ENCODE measurements at regions not wholly inside any gene's neighbourhood (a gene's known extent, or its start where the extent isn't known, plus 50 kb on each side); places are given as distances from the start of the nearest gene placed in this dataset.

DNA sequence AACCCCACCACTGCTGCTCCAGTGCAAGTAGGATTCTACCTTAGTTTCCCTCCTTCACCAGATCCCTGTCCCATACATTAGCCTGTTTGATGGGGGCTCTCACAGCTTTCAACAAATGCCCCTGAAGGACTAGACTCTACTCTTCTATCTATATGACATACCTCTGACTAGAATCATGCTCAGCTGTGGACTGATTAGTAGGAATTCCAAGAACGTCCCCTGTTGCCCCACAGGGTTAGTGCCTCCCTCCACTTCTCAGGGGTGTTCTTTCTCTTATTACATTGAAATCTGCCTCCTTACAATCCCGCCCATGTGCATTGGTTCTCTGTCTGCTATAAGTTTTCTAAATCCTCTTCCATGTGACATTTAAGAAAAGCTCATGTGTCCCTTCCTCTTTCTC lies 375.9 kb upstream of the DUSP10 start:
- H3K9me2 ChIP-seq (replicated peaks; ENCODE audit: control insufficient read depth, low read length) = no peaks in the 10 kb centered on the region
- no peak overlapping the region for H3K4me2 ChIP-seq (ENCODE audit: low read length)
- H3F3A ChIP-seq (ENCODE audit: control insufficient read depth, insufficient read depth) = no peaks in the 10 kb centered on the region
- no peaks in the 10 kb centered on the region for H3K27me3 ChIP-seq (ENCODE audit: control insufficient read depth, low read length)
- no peaks in the 10 kb centered on the region for H3K4me1 ChIP-seq (ENCODE audit: control insufficient read depth, low read length)
- no peaks in the 10 kb centered on the region for H3K9me3 ChIP-seq (ENCODE audit: control insufficient read depth, insufficient read depth, low read length)
- TF ChIP-seq, protein P1, sequence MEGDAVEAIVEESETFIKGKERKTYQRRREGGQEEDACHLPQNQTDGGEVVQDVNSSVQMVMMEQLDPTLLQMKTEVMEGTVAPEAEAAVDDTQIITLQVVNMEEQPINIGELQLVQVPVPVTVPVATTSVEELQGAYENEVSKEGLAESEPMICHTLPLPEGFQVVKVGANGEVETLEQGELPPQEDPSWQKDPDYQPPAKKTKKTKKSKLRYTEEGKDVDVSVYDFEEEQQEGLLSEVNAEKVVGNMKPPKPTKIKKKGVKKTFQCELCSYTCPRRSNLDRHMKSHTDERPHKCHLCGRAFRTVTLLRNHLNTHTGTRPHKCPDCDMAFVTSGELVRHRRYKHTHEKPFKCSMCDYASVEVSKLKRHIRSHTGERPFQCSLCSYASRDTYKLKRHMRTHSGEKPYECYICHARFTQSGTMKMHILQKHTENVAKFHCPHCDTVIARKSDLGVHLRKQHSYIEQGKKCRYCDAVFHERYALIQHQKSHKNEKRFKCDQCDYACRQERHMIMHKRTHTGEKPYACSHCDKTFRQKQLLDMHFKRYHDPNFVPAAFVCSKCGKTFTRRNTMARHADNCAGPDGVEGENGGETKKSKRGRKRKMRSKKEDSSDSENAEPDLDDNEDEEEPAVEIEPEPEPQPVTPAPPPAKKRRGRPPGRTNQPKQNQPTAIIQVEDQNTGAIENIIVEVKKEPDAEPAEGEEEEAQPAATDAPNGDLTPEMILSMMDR (IDR thresholded peaks at IDR 0.05; ENCODE audit: low read depth, low read length, poor library complexity, severe bottlenecking) = no peak
- TF ChIP-seq EZH2phosphoT487 (IDR thresholded peaks at IDR 0.05; ENCODE audit: borderline replicate concordance, low read length) = no peak
- no peak overlapping the region for H3K4me3 ChIP-seq (ENCODE audit: low read length)
- no peak overlapping the region for H3K27ac ChIP-seq (ENCODE audit: low read depth, low read length)
- H4K20me1 ChIP-seq (ENCODE audit: control insufficient read depth, insufficient read depth, low read depth, low read length) = no peaks in the 10 kb centered on the region
- H3K79me2 ChIP-seq (ENCODE audit: control insufficient read depth, low read length) = no peaks in the 10 kb centered on the region
- no peaks in the 10 kb centered on the region for H3K36me3 ChIP-seq (ENCODE audit: control insufficient read depth, low read length)

DNA sequence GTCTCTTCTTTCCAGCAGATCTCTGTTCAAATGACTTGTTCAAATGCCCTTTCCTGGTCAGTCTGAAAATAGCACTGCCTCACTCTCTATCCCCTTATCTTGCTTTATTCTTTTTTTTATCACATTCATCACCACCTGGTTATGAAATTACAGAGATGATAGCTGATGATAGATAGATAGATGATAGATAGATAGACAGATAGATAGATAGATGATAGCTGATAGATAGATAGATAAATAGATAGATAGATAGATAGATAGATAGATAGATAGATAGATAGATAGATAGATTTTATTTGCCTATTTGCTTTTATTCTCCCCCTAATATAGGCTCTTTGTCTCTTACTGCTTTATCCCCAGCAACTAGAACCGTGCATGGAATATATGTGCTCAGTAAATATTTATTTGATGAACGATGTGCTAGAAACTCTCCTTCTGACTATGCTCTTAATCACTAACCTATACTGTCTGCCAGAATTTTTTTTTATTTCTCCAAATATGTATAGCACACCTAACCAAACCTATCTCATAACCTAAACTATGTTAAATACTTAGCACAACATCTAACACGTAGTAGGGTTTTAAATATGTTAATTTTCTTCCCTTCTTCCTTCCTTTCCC lies 372.8 kb upstream of the DUSP10 start:
- Histone ChIP-seq H3K27me3 (ENCODE audit: control insufficient read depth, low read length) (no peaks in the 10 kb centered on the region), H3F3A (ENCODE audit: control insufficient read depth, insufficient read depth) (no peaks in the 10 kb centered on the region), H3K4me2 (ENCODE audit: low read length) (no peak overlapping the region), H3K79me2 (ENCODE audit: control insufficient read depth, low read length) (no peaks in the 10 kb centered on the region), H3K9me2 (replicated peaks; ENCODE audit: control insufficient read depth, low read length) (no peaks in the 10 kb centered on the region), H3K4me3 (ENCODE audit: low read length) (no peak overlapping the region), H3K36me3 (ENCODE audit: control insufficient read depth, low read length) (no peaks in the 10 kb centered on the region), H3K4me1 (ENCODE audit: control insufficient read depth, low read length) (no peaks in the 10 kb centered on the region), H3K27ac (ENCODE audit: low read depth, low read length) (no peak overlapping the region), H4K20me1 (ENCODE audit: control insufficient read depth, insufficient read depth, low read depth, low read length) (no peaks in the 10 kb centered on the region), H3K9me3 (ENCODE audit: control insufficient read depth, insufficient read depth, low read length) (no peaks in the 10 kb centered on the region)
- TF ChIP-seq, protein P1 (IDR thresholded peaks at IDR 0.05; ENCODE audit: low read depth, low read length, poor library complexity, severe bottlenecking) = no peak

DNA sequence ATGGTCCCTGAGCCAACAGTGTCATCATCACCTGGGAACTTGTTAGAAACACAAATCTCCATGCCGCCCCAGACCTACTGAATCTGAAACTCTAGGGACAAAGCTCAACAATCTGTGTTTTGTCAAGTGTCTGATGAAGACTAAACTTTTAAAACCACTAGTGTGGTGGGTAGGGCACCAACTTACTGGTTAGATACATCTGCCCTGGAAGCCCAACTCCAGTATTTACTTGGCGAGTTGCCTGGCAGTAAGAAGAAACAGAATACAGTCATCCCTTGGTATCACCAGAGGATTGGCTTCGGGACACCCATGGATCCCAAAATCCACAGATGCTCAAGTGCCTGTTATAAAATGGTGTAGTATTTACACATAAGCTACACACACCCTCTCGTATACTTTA lies 367.9 kb upstream of the DUSP10 start:
- Histone ChIP-seq H3K4me3 (ENCODE audit: low read length) (no peak overlapping the region), H3K9me2 (replicated peaks; ENCODE audit: control insufficient read depth, low read length) (no peaks in the 10 kb centered on the region), H3K79me2 (ENCODE audit: control insufficient read depth, low read length) (no peaks in the 10 kb centered on the region), H3K36me3 (ENCODE audit: control insufficient read depth, low read length) (no peaks in the 10 kb centered on the region), H4K20me1 (ENCODE audit: control insufficient read depth, insufficient read depth, low read depth, low read length) (no peaks in the 10 kb centered on the region), H3K9me3 (ENCODE audit: control insufficient read depth, insufficient read depth, low read length) (no peaks in the 10 kb centered on the region), H3F3A (ENCODE audit: control insufficient read depth, insufficient read depth) (no peaks in the 10 kb centered on the region), H3K4me2 (ENCODE audit: low read length) (no peak overlapping the region), H3K4me1 (ENCODE audit: control insufficient read depth, low read length) (no peaks in the 10 kb centered on the region), H3K27me3 (ENCODE audit: control insufficient read depth, low read length) (no peaks in the 10 kb centered on the region), H3K27ac (ENCODE audit: low read depth, low read length) (no peak overlapping the region)
- TF ChIP-seq EZH2phosphoT487 (IDR thresholded peaks at IDR 0.05; ENCODE audit: borderline replicate concordance, low read length) = no peak
- TF ChIP-seq, protein P1 (IDR thresholded peaks at IDR 0.05; ENCODE audit: low read depth, low read length, poor library complexity, severe bottlenecking) = no peak
